ENCODE measurements at regions not wholly inside any gene's neighbourhood (a gene's known extent, or its start where the extent isn't known, plus 50 kb on each side); places are given as distances from the start of the nearest gene placed in this dataset.

DNA sequence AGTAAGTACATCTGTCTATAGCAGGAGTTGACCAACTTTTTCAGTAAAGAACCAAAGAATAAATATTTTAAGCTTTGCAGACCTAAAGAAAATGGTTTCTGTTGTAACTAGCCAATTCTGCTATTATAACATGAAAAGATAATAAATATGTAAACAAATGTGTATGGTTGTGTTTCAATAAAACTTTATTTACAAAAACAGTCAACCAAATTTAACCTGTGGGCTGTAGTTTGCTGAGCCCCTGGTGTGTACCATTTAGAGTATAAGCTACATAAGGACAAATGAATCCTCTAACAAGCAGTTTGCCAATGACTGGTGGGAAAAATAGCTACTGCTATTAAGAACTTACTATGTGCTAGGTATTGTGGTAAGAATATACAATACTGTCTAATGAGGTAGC is 79.4 kb downstream of the MAIP1 start:
- Histone ChIP-seq H3K27me3 (ENCODE audit: control insufficient read depth in 1 of 2, insufficient read depth in 2 of 2, low read length in 2 of 2) (no peaks in the 10 kb centered on the region), H3K36me3 (ENCODE audit: insufficient read depth, low read length) (no peaks in the 10 kb centered on the region), H3K9me3 (ENCODE audit: control insufficient read depth in 1 of 2, insufficient read depth in 1 of 2, low read length in 2 of 2) (no peaks in the 10 kb centered on the region), H3K4me1 (ENCODE audit: insufficient read depth, low read length) (no peaks in the 10 kb centered on the region), H3K4me3 (ENCODE audit: low read length) (no peak overlapping the region), H3K27ac (ENCODE audit: low read depth in 1 of 2, low read length in 2 of 2) (no peak overlapping the region)
- no peak overlapping the region for H3K4me3 Mint-ChIP-seq
- TF ChIP-seq, protein P1, sequence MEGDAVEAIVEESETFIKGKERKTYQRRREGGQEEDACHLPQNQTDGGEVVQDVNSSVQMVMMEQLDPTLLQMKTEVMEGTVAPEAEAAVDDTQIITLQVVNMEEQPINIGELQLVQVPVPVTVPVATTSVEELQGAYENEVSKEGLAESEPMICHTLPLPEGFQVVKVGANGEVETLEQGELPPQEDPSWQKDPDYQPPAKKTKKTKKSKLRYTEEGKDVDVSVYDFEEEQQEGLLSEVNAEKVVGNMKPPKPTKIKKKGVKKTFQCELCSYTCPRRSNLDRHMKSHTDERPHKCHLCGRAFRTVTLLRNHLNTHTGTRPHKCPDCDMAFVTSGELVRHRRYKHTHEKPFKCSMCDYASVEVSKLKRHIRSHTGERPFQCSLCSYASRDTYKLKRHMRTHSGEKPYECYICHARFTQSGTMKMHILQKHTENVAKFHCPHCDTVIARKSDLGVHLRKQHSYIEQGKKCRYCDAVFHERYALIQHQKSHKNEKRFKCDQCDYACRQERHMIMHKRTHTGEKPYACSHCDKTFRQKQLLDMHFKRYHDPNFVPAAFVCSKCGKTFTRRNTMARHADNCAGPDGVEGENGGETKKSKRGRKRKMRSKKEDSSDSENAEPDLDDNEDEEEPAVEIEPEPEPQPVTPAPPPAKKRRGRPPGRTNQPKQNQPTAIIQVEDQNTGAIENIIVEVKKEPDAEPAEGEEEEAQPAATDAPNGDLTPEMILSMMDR (IDR thresholded peaks at IDR 0.05): no peak
- intact Hi-C loops (cut with DNase I, micrococcal nuclease): no loop called here
- CTCF ChIA-PET: no interaction called here
- no peaks in the 10 kb centered on the region for H3K9me3 Mint-ChIP-seq
- no peaks in the 10 kb centered on the region for H3K36me3 Mint-ChIP-seq (ENCODE audit: low read depth)
- peaks cover 10% of the 10 kb centered on the region for H3K27me3 Mint-ChIP-seq
- DNase-seq (no peak), ATAC-seq (ENCODE audit: poor library complexity) (no peak)
- no peak overlapping the region for H3K27ac Mint-ChIP-seq
- H3K4me1 Mint-ChIP-seq (ENCODE audit: low read depth): no peaks in the 10 kb centered on the region
- POLR2A ChIA-PET: no interaction called here

DNA sequence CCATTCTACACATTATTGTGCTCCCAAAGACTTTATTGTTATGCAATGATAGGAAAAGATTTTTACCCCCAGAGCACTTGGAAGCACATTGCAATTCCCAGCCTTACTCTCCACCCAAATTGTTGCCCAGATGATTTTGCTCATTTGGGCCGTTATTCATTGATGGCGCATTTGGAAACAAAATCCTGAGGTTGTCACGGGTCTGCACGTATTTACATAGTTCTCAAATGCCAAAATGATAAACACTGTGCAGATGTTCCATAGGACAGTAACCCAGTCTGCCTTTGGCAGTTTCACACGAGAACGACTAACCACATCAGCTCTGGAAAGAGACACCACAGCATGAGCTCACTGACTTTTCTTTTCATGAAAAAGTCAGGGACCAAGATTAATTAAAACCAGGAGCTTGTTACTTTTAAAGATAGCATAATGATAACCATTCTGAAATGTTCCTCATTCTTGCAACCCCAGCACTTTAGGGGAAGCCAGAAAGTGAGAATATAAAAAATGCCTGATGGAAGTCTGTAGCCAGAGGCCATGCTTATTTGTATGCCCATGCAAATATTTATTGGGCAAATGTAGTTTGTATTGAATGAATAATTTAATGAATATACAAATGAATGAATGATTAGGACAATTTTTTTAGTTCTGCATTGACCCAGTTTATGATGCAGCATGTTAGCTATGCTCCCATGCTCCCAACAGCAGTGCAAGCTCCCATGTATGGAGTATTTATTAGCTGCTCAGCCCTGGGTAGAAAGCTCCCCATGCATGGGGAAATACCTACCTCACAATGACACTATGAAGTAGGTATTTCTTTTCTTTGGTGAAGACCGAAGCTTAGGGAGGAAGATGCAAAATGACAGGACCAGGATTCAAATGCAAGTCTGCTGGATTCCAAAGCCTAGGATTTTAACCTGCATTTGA is 84.6 kb downstream of the MAIP1 start:
- no peak overlapping the region for H3K4me3 Mint-ChIP-seq
- Histone ChIP-seq H3K4me1 (ENCODE audit: insufficient read depth, low read length) (no peaks in the 10 kb centered on the region), H3K36me3 (ENCODE audit: insufficient read depth, low read length) (no peaks in the 10 kb centered on the region), H3K27me3 (ENCODE audit: control insufficient read depth in 1 of 2, insufficient read depth in 2 of 2, low read length in 2 of 2) (no peaks in the 10 kb centered on the region), H3K9me3 (ENCODE audit: control insufficient read depth in 1 of 2, insufficient read depth in 1 of 2, low read length in 2 of 2) (peaks cover 0 to under 1% of the 10 kb centered on the region in 2 experiments), H3K27ac (ENCODE audit: low read depth in 1 of 2, low read length in 2 of 2) (no peak overlapping the region), H3K4me3 (ENCODE audit: low read length) (no peak overlapping the region)
- H3K27ac Mint-ChIP-seq: no peak overlapping the region
- TF ChIP-seq, protein P1 (IDR thresholded peaks at IDR 0.05): no peak
- ChIA-PET CTCF (no interaction called here), POLR2A (no interaction called here)
- peaks cover 17% of the 10 kb centered on the region for H3K27me3 Mint-ChIP-seq
- intact Hi-C loops (cut with DNase I, micrococcal nuclease): loop anchor here in 1 of 2 experiments (10.0 kb wide), 1 partner anchor 175 kb away; no protein-coding TSS in a partner anchor
- DNase-seq (no peak), ATAC-seq (ENCODE audit: poor library complexity) (no peak)
- no peaks in the 10 kb centered on the region for H3K4me1 Mint-ChIP-seq (ENCODE audit: low read depth)
- H3K9me3 Mint-ChIP-seq: no peaks in the 10 kb centered on the region
- H3K36me3 Mint-ChIP-seq (ENCODE audit: low read depth): no peaks in the 10 kb centered on the region

DNA sequence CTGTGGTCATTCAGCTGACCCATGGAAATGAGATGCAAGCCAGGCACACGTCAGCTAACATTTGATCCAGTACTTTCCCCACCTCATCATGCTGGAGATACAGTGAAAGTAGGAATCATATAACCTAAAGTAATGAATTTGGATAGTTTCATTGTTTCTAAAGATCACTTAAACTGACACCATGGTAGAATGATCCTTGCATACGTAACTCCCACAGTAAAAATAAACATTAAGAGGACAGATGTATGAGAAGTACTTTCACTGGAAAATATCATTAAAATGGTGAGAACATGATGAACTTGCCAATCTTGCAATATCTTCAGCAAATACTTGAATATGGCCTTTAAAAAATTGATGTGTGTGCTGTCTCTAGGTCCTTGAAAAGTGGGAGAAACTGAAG is 85.4 kb downstream of the MAIP1 start:
- POLR2A ChIA-PET: no interaction called here
- CTCF ChIA-PET: no interaction called here
- no peak overlapping the region for H3K27ac ChIP-seq (ENCODE audit: low read depth in 1 of 2, low read length in 2 of 2)
- Mint-ChIP-seq H3K4me3 (no peak overlapping the region), H3K27me3 (peaks cover 12% of the 10 kb centered on the region), H3K9me3 (no peaks in the 10 kb centered on the region), H3K36me3 (ENCODE audit: low read depth) (no peaks in the 10 kb centered on the region), H3K27ac (no peak overlapping the region), H3K4me1 (ENCODE audit: low read depth) (no peaks in the 10 kb centered on the region)
- intact Hi-C loops (cut with DNase I, micrococcal nuclease): loop anchor here in 1 of 2 experiments (10.0 kb wide), 1 partner anchor 174 kb away; no protein-coding TSS in a partner anchor
- H3K36me3 ChIP-seq (ENCODE audit: insufficient read depth, low read length): no peaks in the 10 kb centered on the region
- ATAC-seq (ENCODE audit: poor library complexity) (no peak), DNase-seq (no peak)
- H3K27me3 ChIP-seq (ENCODE audit: control insufficient read depth in 1 of 2, insufficient read depth in 2 of 2, low read length in 2 of 2): peaks cover 0 to 3% of the 10 kb centered on the region in 2 experiments
- no peaks in the 10 kb centered on the region for H3K4me1 ChIP-seq (ENCODE audit: insufficient read depth, low read length)
- TF ChIP-seq, protein P1 (IDR thresholded peaks at IDR 0.05): no peak
- peaks cover 6 to 9% of the 10 kb centered on the region in 2 experiments for H3K9me3 ChIP-seq (ENCODE audit: control insufficient read depth in 1 of 2, insufficient read depth in 1 of 2, low read length in 2 of 2)
- H3K4me3 ChIP-seq (ENCODE audit: low read length): no peak overlapping the region

Measured in CD4-positive, alpha-beta T cell (primary cell).